NCI-H345 treated with DMSO at 0.1 percent for 48 hours (cell line): ENCODE measurements at regions not wholly inside any gene's neighbourhood (a gene's known extent, or its start where the extent isn't known, plus 50 kb on each side); places are given as distances from the start of the nearest gene placed in this dataset.
"Not testable (repeated sequence)": the region's sequence is repeated elsewhere in the genome, so short reads cannot be mapped to it uniquely, and the experiment has no call there.

Source experiments
- DNase-seq: peaks from one replicate; lab custom pipeline; 2025; ENCODE audit not compliant: unreplicated experiment; lab: John Stamatoyannopoulos, UW

GRCh38 chr5:52255308-52255707, 532.4 kb upstream of the ITGA1 start:
- no peak for DNase-seq

- DNase-seq = peak; percentile 42
These were observed 524.9 kb upstream of the ITGA1 start for GRCh38 chr5:52262844-52263243.

GRCh38 chr5:52269401-52269800, 518.3 kb upstream of the ITGA1 start:
- DNase-seq = peak; percentile 24

- DNase-seq = no peak
These were observed 517.9 kb upstream of the ITGA1 start for GRCh38 chr5:52269859-52270258.

- DNase-seq = no peak
These were observed 512.1 kb upstream of the ITGA1 start for GRCh38 chr5:52275639-52276038.

- DNase-seq = no peak
These were observed 510.6 kb upstream of the ITGA1 start for GRCh38 chr5:52277101-52277500.

GRCh38 chr5:52282647-52283046, 505.1 kb upstream of the ITGA1 start:
- no peak for DNase-seq

- DNase-seq = no peak
These were observed 504.5 kb upstream of the ITGA1 start for GRCh38 chr5:52283221-52283620.

- no peak for DNase-seq
These were observed 486.9 kb upstream of the ITGA1 start for GRCh38 chr5:52300703-52301372.

- not testable (repeated sequence) for DNase-seq
These were observed 482.9 kb upstream of the ITGA1 start for GRCh38 chr5:52304816-52305215.

GRCh38 chr5:52328220-52328806, 459.4 kb upstream of the ITGA1 start:
- no peak for DNase-seq

- DNase-seq = no peak
These were observed 456.0 kb upstream of the ITGA1 start for GRCh38 chr5:52331725-52332124.

- DNase-seq = no peak
These were observed 453.3 kb upstream of the ITGA1 start for GRCh38 chr5:52334367-52334766.

- no peak for DNase-seq
These were observed 448.4 kb upstream of the ITGA1 start for GRCh38 chr5:52339285-52339684.

GRCh38 chr5:52342361-52342760, 445.4 kb upstream of the ITGA1 start:
- no peak for DNase-seq

- peak; percentile 58 for DNase-seq
These were observed 431.3 kb upstream of the ITGA1 start for GRCh38 chr5:52356311-52356918.

- no peak for DNase-seq
These were observed 428.5 kb upstream of the ITGA1 start for GRCh38 chr5:52359261-52359660.

GRCh38 chr5:52360985-52361384, 426.7 kb upstream of the ITGA1 start:
- no peak for DNase-seq

GRCh38 chr5:52374286-52374685, 413.4 kb upstream of the ITGA1 start:
- no peak for DNase-seq

- no peak for DNase-seq
These were observed 411.7 kb upstream of the ITGA1 start for GRCh38 chr5:52375969-52376368.

- DNase-seq = no peak
These were observed 411.1 kb upstream of the ITGA1 start for GRCh38 chr5:52376592-52376991.

- no peak for DNase-seq
These were observed 409.5 kb upstream of the ITGA1 start for GRCh38 chr5:52378237-52378636.

GRCh38 chr5:52388349-52388748, 399.4 kb upstream of the ITGA1 start:
- no peak for DNase-seq
